ENCODE measurements at regions not wholly inside any gene's neighbourhood (a gene's known extent, or its start where the extent isn't known, plus 50 kb on each side); places are given as distances from the start of the nearest gene placed in this dataset.

DNA sequence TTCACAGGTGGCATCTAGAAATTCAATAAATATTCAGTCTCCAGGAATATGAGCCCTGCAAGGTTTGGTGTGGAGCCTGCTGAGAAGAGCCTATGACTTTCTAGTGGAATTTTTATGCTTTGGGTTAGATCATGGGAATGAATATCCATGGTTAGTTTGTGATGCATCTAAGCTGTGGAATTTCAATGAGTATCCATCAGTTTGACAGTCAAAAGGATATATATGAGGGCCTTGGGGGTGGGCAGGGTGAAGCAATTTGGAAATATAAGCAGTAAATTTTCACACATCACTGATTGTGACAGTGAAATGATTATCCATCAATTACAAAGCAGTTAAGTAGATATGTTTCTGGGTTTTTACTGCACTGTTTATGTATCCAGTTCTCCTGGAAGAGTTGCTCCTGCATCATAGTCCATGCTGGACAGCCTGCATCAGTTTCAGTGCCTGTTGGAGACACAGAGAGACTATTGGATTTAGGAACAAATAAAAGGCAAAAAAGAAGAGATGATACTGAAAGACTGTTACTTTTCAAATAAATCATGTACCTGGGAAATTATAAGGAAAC, 530.8 kb downstream of the MFSD1 start:
- Histone ChIP-seq H3K27ac (no peak overlapping the region), H3K27me3 (no peaks in the 10 kb centered on the region), H3K9me3 (no peaks in the 10 kb centered on the region), H3K4me1 (no peaks in the 10 kb centered on the region), H3K36me3 (no peaks in the 10 kb centered on the region), H3K4me3 (no peak overlapping the region)
- DNase-seq (no peak), ATAC-seq (ENCODE audit: low FRiP score in 2 of 2) (no peak)
- TF ChIP-seq EP300 (IDR thresholded peaks at IDR 0.05), result no peak

DNA sequence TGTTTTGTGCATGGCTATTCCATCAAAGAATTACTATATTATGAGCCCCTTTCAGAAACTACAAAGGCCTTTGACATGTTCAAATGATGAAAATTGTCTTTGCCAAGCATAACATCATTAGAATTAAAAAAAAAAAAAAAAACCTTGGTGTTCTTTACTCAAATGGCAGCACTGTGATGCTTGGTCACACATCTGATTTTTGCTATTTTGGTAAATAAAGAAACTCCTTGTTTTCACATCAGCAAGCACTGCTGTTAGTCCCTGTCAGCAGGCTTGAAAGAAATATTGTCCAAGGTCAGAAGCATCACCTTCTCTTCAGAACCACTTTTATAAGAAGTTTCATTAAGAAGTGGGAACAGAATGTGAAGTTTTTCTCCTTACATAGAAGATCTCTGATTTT, 537.3 kb downstream of the MFSD1 start:
- no peaks in the 10 kb centered on the region for H3K27me3 ChIP-seq
- DNase-seq, result no peak
- no peak overlapping the region for H3K27ac ChIP-seq
- H3K9me3 ChIP-seq, result no peaks in the 10 kb centered on the region
- H3K4me3 ChIP-seq, result no peak overlapping the region
- no peaks in the 10 kb centered on the region for H3K36me3 ChIP-seq
- no peak for ATAC-seq (ENCODE audit: low FRiP score in 2 of 2)
- no peak for TF ChIP-seq EP300 (IDR thresholded peaks at IDR 0.05)
- no peak for TF ChIP-seq POLR2AphosphoS5 (IDR thresholded peaks at IDR 0.05)
- TF ChIP-seq, protein P1, sequence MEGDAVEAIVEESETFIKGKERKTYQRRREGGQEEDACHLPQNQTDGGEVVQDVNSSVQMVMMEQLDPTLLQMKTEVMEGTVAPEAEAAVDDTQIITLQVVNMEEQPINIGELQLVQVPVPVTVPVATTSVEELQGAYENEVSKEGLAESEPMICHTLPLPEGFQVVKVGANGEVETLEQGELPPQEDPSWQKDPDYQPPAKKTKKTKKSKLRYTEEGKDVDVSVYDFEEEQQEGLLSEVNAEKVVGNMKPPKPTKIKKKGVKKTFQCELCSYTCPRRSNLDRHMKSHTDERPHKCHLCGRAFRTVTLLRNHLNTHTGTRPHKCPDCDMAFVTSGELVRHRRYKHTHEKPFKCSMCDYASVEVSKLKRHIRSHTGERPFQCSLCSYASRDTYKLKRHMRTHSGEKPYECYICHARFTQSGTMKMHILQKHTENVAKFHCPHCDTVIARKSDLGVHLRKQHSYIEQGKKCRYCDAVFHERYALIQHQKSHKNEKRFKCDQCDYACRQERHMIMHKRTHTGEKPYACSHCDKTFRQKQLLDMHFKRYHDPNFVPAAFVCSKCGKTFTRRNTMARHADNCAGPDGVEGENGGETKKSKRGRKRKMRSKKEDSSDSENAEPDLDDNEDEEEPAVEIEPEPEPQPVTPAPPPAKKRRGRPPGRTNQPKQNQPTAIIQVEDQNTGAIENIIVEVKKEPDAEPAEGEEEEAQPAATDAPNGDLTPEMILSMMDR (IDR thresholded peaks at IDR 0.05), result no peak
- no peak for TF ChIP-seq POLR2A (IDR thresholded peaks at IDR 0.05)
- H3K4me1 ChIP-seq, result no peaks in the 10 kb centered on the region

GRCh38 chr3:159340877-159341500, 539.1 kb downstream of the MFSD1 start:
- Histone ChIP-seq H3K4me1 (no peaks in the 10 kb centered on the region), H3K27me3 (no peaks in the 10 kb centered on the region), H3K4me3 (no peak overlapping the region), H3K36me3 (no peaks in the 10 kb centered on the region), H3K27ac (no peak overlapping the region), H3K9me3 (no peaks in the 10 kb centered on the region)
- no peak for DNase-seq
- ATAC-seq (ENCODE audit: low FRiP score in 2 of 2), result no peak
- no peak for TF ChIP-seq POLR2A (IDR thresholded peaks at IDR 0.05)
- no peak for TF ChIP-seq EP300 (IDR thresholded peaks at IDR 0.05)
- no peak for TF ChIP-seq POLR2AphosphoS5 (IDR thresholded peaks at IDR 0.05)
- TF ChIP-seq, protein P1 (IDR thresholded peaks at IDR 0.05), result no peak
- 40 to 48% methylated on average over 3 of the region's 3 CpGs for WGBS, 2 donors

- 74 to 83% methylated on average over 5 of the region's 5 CpGs for WGBS, 2 donors
- Histone ChIP-seq H3K9me3 (no peaks in the 10 kb centered on the region), H3K27me3 (no peaks in the 10 kb centered on the region), H3K4me1 (no peaks in the 10 kb centered on the region), H3K4me3 (no peak overlapping the region), H3K36me3 (no peaks in the 10 kb centered on the region), H3K27ac (no peak overlapping the region)
- DNase-seq (no peak), ATAC-seq (ENCODE audit: low FRiP score in 2 of 2) (no peak)
- TF ChIP-seq, protein P1 (IDR thresholded peaks at IDR 0.05), result no peak
- TF ChIP-seq POLR2AphosphoS5 (IDR thresholded peaks at IDR 0.05), result no peak
- no peak for TF ChIP-seq EP300 (IDR thresholded peaks at IDR 0.05)
- TF ChIP-seq POLR2A (IDR thresholded peaks at IDR 0.05), result no peak
Measured at GRCh38 chr3:159346271-159346903, 544.5 kb downstream of the MFSD1 start.

- WGBS, 2 donors, result 84 to 85% methylated on average over 3 of the region's 3 CpGs
Measured at GRCh38 chr3:159348431-159348830, 546.6 kb downstream of the MFSD1 start.

More at GRCh38 chr3:159348431-159348830, 546.6 kb downstream of the MFSD1 start:
- DNase-seq (no peak), ATAC-seq (ENCODE audit: low FRiP score in 2 of 2) (no peak)
- Histone ChIP-seq H3K9me3 (no peaks in the 10 kb centered on the region), H3K27ac (no peak overlapping the region), H3K4me3 (no peak overlapping the region), H3K27me3 (no peaks in the 10 kb centered on the region), H3K4me1 (no peaks in the 10 kb centered on the region), H3K36me3 (no peaks in the 10 kb centered on the region)
- no peak for TF ChIP-seq POLR2A (IDR thresholded peaks at IDR 0.05)
- TF ChIP-seq, protein P1 (IDR thresholded peaks at IDR 0.05), result no peak
- no peak for TF ChIP-seq POLR2AphosphoS5 (IDR thresholded peaks at IDR 0.05)
- no peak for TF ChIP-seq EP300 (IDR thresholded peaks at IDR 0.05)
